PC-9 (cell line): ENCODE measurements at regions not wholly inside any gene's neighbourhood (a gene's known extent, or its start where the extent isn't known, plus 50 kb on each side); places are given as distances from the start of the nearest gene placed in this dataset.

ENCODE experiments used
- BruUV-seq: library from RNA; stranded (reverse); fragments of 400-500 nt; replicated peaks from 2 replicates; lab custom pipeline; 2021; lab: Mats Ljungman, UMichigan
- CTCF ChIA-PET: fragments of 300-600 bp; sonication (Branson Sonifier 250); formaldehyde crosslinking; loops from one replicate; lab custom pipeline; 2022; ENCODE audit warnings: antibody characterized with exemption; lab: Charles Lee
- POLR2A ChIA-PET: fragments of 300-600 bp; sonication (Branson Sonifier 250); formaldehyde crosslinking; loops from one replicate; lab custom pipeline; 2022; ENCODE audit warnings: antibody characterized with exemption; ENCODE audit not compliant: unreplicated experiment; lab: Charles Lee
- DNase-seq, 2 experiments: peaks; one replicate each; pipeline versions ENCODE4 v3.0.0 to v3.0.0-alpha.2; 2015 to 2022; ENCODE audit warnings: mixed read lengths in 1 of 2
- H2AFZ ChIP-seq: fragments of 200-600 bp; sonication (generic); 2 replicates; pipeline ENCODE4 v1.8.1; 2017; ENCODE audit warnings: antibody characterized with exemption
- H3F3A ChIP-seq: fragments of 200-600 bp; sonication (generic); 2 replicates; pipeline ENCODE4 v1.8.1; 2017; ENCODE audit warnings: antibody characterized with exemption, mild to moderate bottlenecking, low read depth; ENCODE audit not compliant: insufficient read depth
- H3K27ac ChIP-seq: fragments of 200-600 bp; sonication (generic); 2 replicates; pipeline ENCODE4 v1.6.1; 2016; ENCODE audit warnings: mixed run types
- H3K27me3 ChIP-seq: fragments of 200-600 bp; sonication (generic); 2 replicates; pipeline ENCODE4 v1.6.1; 2016; ENCODE audit warnings: low read depth, mixed run types; ENCODE audit not compliant: insufficient read depth
- H3K36me3 ChIP-seq: fragments of 200-600 bp; sonication (generic); 2 replicates; pipeline ENCODE4 v1.6.1; 2016; ENCODE audit warnings: low read depth, mixed run types
- H3K4me1 ChIP-seq: fragments of 200-600 bp; sonication (generic); replicated peaks from 2 replicates; pipeline ENCODE4 v1.6.1; 2016; ENCODE audit warnings: mixed run types; ENCODE audit not compliant: insufficient read depth
- H3K4me2 ChIP-seq: fragments of 200-600 bp; sonication (generic); 2 replicates; pipeline ENCODE4 v1.6.1; 2017; ENCODE audit warnings: mixed run types
- H3K4me3 ChIP-seq: fragments of 200-600 bp; sonication (generic); 2 replicates; pipeline ENCODE4 v1.6.1; 2016; ENCODE audit warnings: mixed run types
- H3K79me2 ChIP-seq: fragments of 200-600 bp; sonication (generic); 2 replicates; pipeline ENCODE4 v1.6.1; 2017; ENCODE audit warnings: low read depth, mixed run types
- H3K9me2 ChIP-seq: fragments of 200-600 bp; sonication (generic); 2 replicates; pipeline ENCODE4 v1.8.1; 2017; ENCODE audit warnings: mild to moderate bottlenecking; ENCODE audit not compliant: insufficient read depth
- H3K9me3 ChIP-seq: fragments of 200-600 bp; sonication (generic); 2 replicates; pipeline ENCODE4 v1.8.1; 2016; ENCODE audit warnings: low read depth; ENCODE audit not compliant: insufficient read depth
- H4K20me1 ChIP-seq: fragments of 200-600 bp; sonication (generic); 2 replicates; pipeline ENCODE4 v1.8.1; 2017; ENCODE audit not compliant: insufficient read depth
- EZH2 ChIP-seq: fragments of 200-600 bp; sonication (generic); IDR thresholded peaks from 2 replicates; pipeline ENCODE4 v1.8.0; 2017; ENCODE audit warnings: antibody characterized with exemption, low read depth
- intact Hi-C: fragments of 100-400 bp; cut with micrococcal nuclease; formaldehyde crosslinking; loops from one replicate; pipeline ENCODE4 v1.10.0; 2022; ENCODE audit not compliant: unreplicated experiment
- TF ChIP-seq, protein P1 (sequence below): fragments of 200-600 bp; sonication (generic); conservative IDR thresholded peaks from 2 replicates; pipeline ENCODE4 v1.6.1; 2017; ENCODE audit warnings: mixed run types, antibody characterized with exemption, mild to moderate bottlenecking, moderate library complexity

- Histone ChIP-seq H4K20me1 (no peaks in the 10 kb centered on the region), H3K4me3 (no peak overlapping the region), H3K36me3 (no peaks in the 10 kb centered on the region), H3K4me1 (no peaks in the 10 kb centered on the region), H2AFZ (no peak overlapping the region), H3K27ac (no peak overlapping the region), H3F3A (no peaks in the 10 kb centered on the region), H3K9me3 (no peaks in the 10 kb centered on the region), H3K4me2 (no peak overlapping the region), H3K27me3 (peaks cover 25% of the 10 kb centered on the region; the same call in 1 of the 2 replicates), H3K9me2 (no peaks in the 10 kb centered on the region), H3K79me2 (no peaks in the 10 kb centered on the region)
- TF ChIP-seq EZH2 = no peak
- TF ChIP-seq, protein P1, sequence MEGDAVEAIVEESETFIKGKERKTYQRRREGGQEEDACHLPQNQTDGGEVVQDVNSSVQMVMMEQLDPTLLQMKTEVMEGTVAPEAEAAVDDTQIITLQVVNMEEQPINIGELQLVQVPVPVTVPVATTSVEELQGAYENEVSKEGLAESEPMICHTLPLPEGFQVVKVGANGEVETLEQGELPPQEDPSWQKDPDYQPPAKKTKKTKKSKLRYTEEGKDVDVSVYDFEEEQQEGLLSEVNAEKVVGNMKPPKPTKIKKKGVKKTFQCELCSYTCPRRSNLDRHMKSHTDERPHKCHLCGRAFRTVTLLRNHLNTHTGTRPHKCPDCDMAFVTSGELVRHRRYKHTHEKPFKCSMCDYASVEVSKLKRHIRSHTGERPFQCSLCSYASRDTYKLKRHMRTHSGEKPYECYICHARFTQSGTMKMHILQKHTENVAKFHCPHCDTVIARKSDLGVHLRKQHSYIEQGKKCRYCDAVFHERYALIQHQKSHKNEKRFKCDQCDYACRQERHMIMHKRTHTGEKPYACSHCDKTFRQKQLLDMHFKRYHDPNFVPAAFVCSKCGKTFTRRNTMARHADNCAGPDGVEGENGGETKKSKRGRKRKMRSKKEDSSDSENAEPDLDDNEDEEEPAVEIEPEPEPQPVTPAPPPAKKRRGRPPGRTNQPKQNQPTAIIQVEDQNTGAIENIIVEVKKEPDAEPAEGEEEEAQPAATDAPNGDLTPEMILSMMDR = no peak
- no TSS peak for BruUV-seq
- CTCF ChIA-PET = no interaction called here
- POLR2A ChIA-PET = no interaction called here
- intact Hi-C loops = no loop called here
- no peak for DNase-seq
Measured at GRCh38 chr3:135623558-135623957, 342.0 kb upstream of the PPP2R3A start.

DNA sequence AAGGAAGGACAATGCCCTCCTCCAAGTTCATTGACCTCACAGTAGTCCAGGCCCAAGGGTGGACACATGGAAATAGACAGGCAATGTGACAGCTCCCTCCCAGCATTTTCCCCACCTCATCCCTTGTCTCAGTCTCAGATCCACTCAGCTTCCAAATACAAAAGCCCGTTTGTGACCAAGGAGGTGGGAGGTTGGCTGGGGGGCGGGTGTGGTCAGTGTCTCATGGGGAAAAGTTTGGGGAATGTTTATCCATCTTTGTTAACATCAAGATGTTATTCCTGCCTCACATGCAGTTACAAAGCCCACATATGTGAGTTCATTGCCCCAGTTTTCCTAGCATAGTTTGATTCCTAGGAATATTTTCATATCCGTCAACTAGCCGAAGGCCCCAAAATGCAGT lies 338.5 kb upstream of the PPP2R3A start:
- H3K4me1 ChIP-seq = no peaks in the 10 kb centered on the region
- no TSS peak for BruUV-seq
- CTCF ChIA-PET = no interaction called here
- POLR2A ChIA-PET = no interaction called here
- intact Hi-C loops = no loop called here
- H3K4me3 ChIP-seq = no peak overlapping the region
- peaks cover 44% of the 10 kb centered on the region for H3K27me3 ChIP-seq
- H4K20me1 ChIP-seq = no peaks in the 10 kb centered on the region
- H3K9me3 ChIP-seq = no peaks in the 10 kb centered on the region
- H3F3A ChIP-seq = no peaks in the 10 kb centered on the region
- no peak for TF ChIP-seq EZH2
- TF ChIP-seq, protein P1 = no peak
- H3K9me2 ChIP-seq = no peaks in the 10 kb centered on the region
- H2AFZ ChIP-seq = no peak overlapping the region
- H3K4me2 ChIP-seq = no peak overlapping the region
- H3K79me2 ChIP-seq = no peaks in the 10 kb centered on the region
- no peak overlapping the region for H3K27ac ChIP-seq
- DNase-seq = no peak
- no peaks in the 10 kb centered on the region for H3K36me3 ChIP-seq

GRCh38 chr3:135629701-135630408 lies 335.7 kb upstream of the PPP2R3A start:
- no peaks in the 10 kb centered on the region for H3F3A ChIP-seq
- H2AFZ ChIP-seq = no peak overlapping the region
- intact Hi-C loops = no loop called here
- no peaks in the 10 kb centered on the region for H3K9me3 ChIP-seq
- no peaks in the 10 kb centered on the region for H3K9me2 ChIP-seq
- H3K27me3 ChIP-seq = peaks cover 41% of the 10 kb centered on the region
- H3K79me2 ChIP-seq = no peaks in the 10 kb centered on the region
- no peak for TF ChIP-seq EZH2
- TF ChIP-seq, protein P1 = no peak
- ChIA-PET CTCF (no interaction called here), POLR2A (no interaction called here)
- DNase-seq = no peak
- no peaks in the 10 kb centered on the region for H3K4me1 ChIP-seq
- no peak overlapping the region for H3K4me2 ChIP-seq
- H4K20me1 ChIP-seq = no peaks in the 10 kb centered on the region
- no peak overlapping the region for H3K4me3 ChIP-seq
- H3K27ac ChIP-seq = no peak overlapping the region
- BruUV-seq = no TSS peak
- H3K36me3 ChIP-seq = no peaks in the 10 kb centered on the region
